Activated T-helper 2 cell treated with anti-CD3 and anti-CD28 coated beads, Interferon-gamma antibody, Interleukin-2, Interleukin-4, amounts not matched to agents 10 μg/mL and 5 μg/mL and 100 μg/mL, durations not matched to agents 14 hours and 24 hours and 36 hours (primary cell): ENCODE measurements at regions not wholly inside any gene's neighbourhood (a gene's known extent, or its start where the extent isn't known, plus 50 kb on each side); places are given as distances from the start of the nearest gene placed in this dataset.

Source experiments
- DNase-seq: peaks from one replicate; pipeline ENCODE4 v3.0.0; 2021; ENCODE audit warnings: low spot score
- H3K27ac Mint-ChIP-seq: one replicate; pipeline ENCODE4 v1.8.0; 2021; ENCODE audit warnings: mixed read lengths
- H3K27me3 Mint-ChIP-seq: one replicate; pipeline ENCODE4 v1.8.0; 2021; ENCODE audit warnings: low read depth, mixed read lengths
- H3K36me3 Mint-ChIP-seq: one replicate; pipeline ENCODE4 v1.8.0; 2021; ENCODE audit warnings: low read depth, mixed read lengths
- H3K4me1 Mint-ChIP-seq: one replicate; pipeline ENCODE4 v1.8.0; 2021; ENCODE audit warnings: low read depth, mixed read lengths
- H3K4me3 Mint-ChIP-seq: one replicate; pipeline ENCODE4 v1.8.0; 2021; ENCODE audit warnings: low read depth, mild to moderate bottlenecking, moderate library complexity, mixed read lengths
- H3K9me3 Mint-ChIP-seq: one replicate; pipeline ENCODE4 v1.8.0; 2021; ENCODE audit warnings: mixed read lengths
- intact Hi-C: fragments of 100-400 bp; cut with micrococcal nuclease; formaldehyde crosslinking; loops from one replicate; pipeline ENCODE4 v1.15.1; 2023

GRCh38 chr12:67431411-67432020 lies 162.4 kb downstream of the CAND1 start:
- intact Hi-C loops = no loop called here
- H3K27ac Mint-ChIP-seq = no peak overlapping the region
- no peak for DNase-seq
- H3K36me3 Mint-ChIP-seq = no peaks in the 10 kb centered on the region
- peaks cover 11% of the 10 kb centered on the region for H3K27me3 Mint-ChIP-seq
- no peaks in the 10 kb centered on the region for H3K9me3 Mint-ChIP-seq
- no peaks in the 10 kb centered on the region for H3K4me1 Mint-ChIP-seq
- no peak overlapping the region for H3K4me3 Mint-ChIP-seq

GRCh38 chr12:67433385-67434175 lies 164.4 kb downstream of the CAND1 start:
- intact Hi-C loops = no loop called here
- H3K36me3 Mint-ChIP-seq = no peaks in the 10 kb centered on the region
- no peak overlapping the region for H3K27ac Mint-ChIP-seq
- peaks cover 16% of the 10 kb centered on the region for H3K27me3 Mint-ChIP-seq
- no peak for DNase-seq
- H3K4me1 Mint-ChIP-seq = peaks cover 3% of the 10 kb centered on the region
- no peaks in the 10 kb centered on the region for H3K9me3 Mint-ChIP-seq
- no peak overlapping the region for H3K4me3 Mint-ChIP-seq

- H3K9me3 Mint-ChIP-seq = no peaks in the 10 kb centered on the region
- no peak for DNase-seq
- no peaks in the 10 kb centered on the region for H3K36me3 Mint-ChIP-seq
- H3K27me3 Mint-ChIP-seq = peaks cover 18% of the 10 kb centered on the region
- intact Hi-C loops = no loop called here
- peaks cover 3% of the 10 kb centered on the region for H3K4me1 Mint-ChIP-seq
- H3K27ac Mint-ChIP-seq = no peak overlapping the region
- H3K4me3 Mint-ChIP-seq = no peak overlapping the region
Observed at GRCh38 chr12:67434671-67435370, 165.7 kb downstream of the CAND1 start.

- Mint-ChIP-seq H3K36me3 (no peaks in the 10 kb centered on the region), H3K9me3 (no peaks in the 10 kb centered on the region), H3K4me3 (no peak overlapping the region), H3K4me1 (peaks cover 3% of the 10 kb centered on the region), H3K27ac (no peak overlapping the region), H3K27me3 (peaks cover 20% of the 10 kb centered on the region)
- no peak for DNase-seq
- intact Hi-C loops = no loop called here
Observed at GRCh38 chr12:67436230-67436629, 167.1 kb downstream of the CAND1 start.

- Mint-ChIP-seq H3K36me3 (no peaks in the 10 kb centered on the region), H3K27me3 (peaks cover 21% of the 10 kb centered on the region), H3K9me3 (no peaks in the 10 kb centered on the region), H3K4me1 (peaks cover 10% of the 10 kb centered on the region), H3K4me3 (no peak overlapping the region), H3K27ac (no peak overlapping the region)
- no peak for DNase-seq
- intact Hi-C loops = no loop called here
Observed at GRCh38 chr12:67437011-67437410, 167.9 kb downstream of the CAND1 start.

GRCh38 chr12:67439611-67440010 lies 170.5 kb downstream of the CAND1 start:
- DNase-seq = no peak
- Mint-ChIP-seq H3K9me3 (no peaks in the 10 kb centered on the region), H3K27me3 (peaks cover 29% of the 10 kb centered on the region), H3K36me3 (no peaks in the 10 kb centered on the region), H3K4me3 (no peak overlapping the region), H3K4me1 (peaks cover 10% of the 10 kb centered on the region), H3K27ac (no peak overlapping the region)
- intact Hi-C loops = loop anchor here (2.0 to 10.0 kb wide), 3 partner anchors 82 to 503 kb away; no protein-coding TSS in a partner anchor

GRCh38 chr12:67441736-67442346 lies 172.7 kb downstream of the CAND1 start:
- intact Hi-C loops = loop anchor here (2.0 to 10.0 kb wide), 3 partner anchors 85 to 501 kb away; no protein-coding TSS in a partner anchor
- H3K4me3 Mint-ChIP-seq = no peak overlapping the region
- DNase-seq = peak; percentile 63

GRCh38 chr12:67442347-67442841 lies 173.2 kb downstream of the CAND1 start:
- Mint-ChIP-seq H3K9me3 (no peaks in the 10 kb centered on the region), H3K4me3 (no peak overlapping the region), H3K27ac (no peak overlapping the region), H3K27me3 (peaks cover 36% of the 10 kb centered on the region), H3K36me3 (no peaks in the 10 kb centered on the region), H3K4me1 (peaks cover 11% of the 10 kb centered on the region)
- no peak for DNase-seq
- intact Hi-C loops = loop anchor here (5.0 to 10.0 kb wide), 2 partner anchors 85 to 168 kb away; no protein-coding TSS in a partner anchor

More at GRCh38 chr12:67441736-67442346, 172.7 kb downstream of the CAND1 start:
- no peaks in the 10 kb centered on the region for H3K36me3 Mint-ChIP-seq
- H3K4me1 Mint-ChIP-seq = peaks cover 12% of the 10 kb centered on the region
- peaks cover 36% of the 10 kb centered on the region for H3K27me3 Mint-ChIP-seq
- no peak overlapping the region for H3K27ac Mint-ChIP-seq
- no peaks in the 10 kb centered on the region for H3K9me3 Mint-ChIP-seq

GRCh38 chr12:67442896-67443295 lies 173.7 kb downstream of the CAND1 start:
- intact Hi-C loops = loop anchor here (5.0 to 10.0 kb wide), 2 partner anchors 86 to 168 kb away; no protein-coding TSS in a partner anchor
- H3K4me3 Mint-ChIP-seq = no peak overlapping the region
- H3K27ac Mint-ChIP-seq = no peak overlapping the region
- H3K36me3 Mint-ChIP-seq = no peaks in the 10 kb centered on the region
- H3K9me3 Mint-ChIP-seq = no peaks in the 10 kb centered on the region
- peaks cover 39% of the 10 kb centered on the region for H3K27me3 Mint-ChIP-seq
- peaks cover 11% of the 10 kb centered on the region for H3K4me1 Mint-ChIP-seq
- DNase-seq = no peak

- peaks cover 7% of the 10 kb centered on the region for H3K9me3 Mint-ChIP-seq
- intact Hi-C loops = loop anchor here (5.0 to 10.0 kb wide), 2 partner anchors 87 to 170 kb away; no protein-coding TSS in a partner anchor
- H3K4me1 Mint-ChIP-seq = peaks cover 19% of the 10 kb centered on the region
- no peak for DNase-seq
- no peak overlapping the region for H3K27ac Mint-ChIP-seq
- peaks cover 31% of the 10 kb centered on the region for H3K27me3 Mint-ChIP-seq
- H3K36me3 Mint-ChIP-seq = no peaks in the 10 kb centered on the region
- H3K4me3 Mint-ChIP-seq = no peak overlapping the region
Observed at GRCh38 chr12:67444542-67444941, 175.4 kb downstream of the CAND1 start.

- Mint-ChIP-seq H3K36me3 (peaks cover 7% of the 10 kb centered on the region), H3K4me1 (peaks cover 29% of the 10 kb centered on the region), H3K27me3 (peaks cover 26% of the 10 kb centered on the region), H3K4me3 (no peak overlapping the region), H3K9me3 (peaks cover 26% of the 10 kb centered on the region), H3K27ac (no peak overlapping the region)
- DNase-seq = no peak
- intact Hi-C loops = loop anchor here (10.0 kb wide), 1 partner anchor 172 kb away; no protein-coding TSS in a partner anchor
Observed at GRCh38 chr12:67446716-67447115, 177.6 kb downstream of the CAND1 start.

GRCh38 chr12:67447180-67447579 lies 178.0 kb downstream of the CAND1 start:
- H3K36me3 Mint-ChIP-seq = peaks cover 7% of the 10 kb centered on the region
- peaks cover 25% of the 10 kb centered on the region for H3K27me3 Mint-ChIP-seq
- H3K9me3 Mint-ChIP-seq = peaks cover 31% of the 10 kb centered on the region
- no peak overlapping the region for H3K4me3 Mint-ChIP-seq
- H3K4me1 Mint-ChIP-seq = peaks cover 30% of the 10 kb centered on the region
- no peak for DNase-seq
- H3K27ac Mint-ChIP-seq = no peak overlapping the region
- intact Hi-C loops = loop anchor here (10.0 kb wide), 1 partner anchor 172 kb away; no protein-coding TSS in a partner anchor
